ENCODE measurements at regions not wholly inside any gene's neighbourhood (a gene's known extent, or its start where the extent isn't known, plus 50 kb on each side); places are given as distances from the start of the nearest gene placed in this dataset.

DNA sequence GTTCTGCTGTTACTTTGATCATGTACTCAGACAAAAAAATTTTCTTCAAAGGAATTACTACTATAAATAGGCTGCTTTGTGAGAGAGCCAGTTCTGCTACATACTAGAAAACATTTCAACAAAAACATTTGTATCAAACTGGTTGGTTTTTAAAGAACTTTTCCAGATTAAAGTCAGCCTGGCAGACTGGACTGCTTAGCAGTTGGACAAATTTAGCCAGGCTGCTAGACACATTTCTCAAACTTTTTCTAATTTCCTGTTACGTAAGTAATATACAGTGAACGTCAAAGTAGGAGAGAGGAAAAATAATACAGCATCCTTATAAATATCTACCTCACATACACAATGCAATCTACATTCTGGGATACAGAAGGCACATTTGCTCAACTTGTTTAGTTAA, 109.5 kb downstream of the SP3 start:
- Histone ChIP-seq H3K27me3 (replicated peaks; ENCODE audit: control insufficient read depth, insufficient read depth, low read length) (no peaks in the 10 kb centered on the region; the same call in 1 of the 2 replicates), H3K36me3 (ENCODE audit: control insufficient read depth, insufficient read depth, low read length) (no peaks in the 10 kb centered on the region), H3K4me3 (replicated peaks; ENCODE audit: low read depth, low read length) (no peak overlapping the region)
- DNase-seq (ENCODE audit: extremely low read depth, insufficient read length): no peak
- TF ChIP-seq, protein P1, sequence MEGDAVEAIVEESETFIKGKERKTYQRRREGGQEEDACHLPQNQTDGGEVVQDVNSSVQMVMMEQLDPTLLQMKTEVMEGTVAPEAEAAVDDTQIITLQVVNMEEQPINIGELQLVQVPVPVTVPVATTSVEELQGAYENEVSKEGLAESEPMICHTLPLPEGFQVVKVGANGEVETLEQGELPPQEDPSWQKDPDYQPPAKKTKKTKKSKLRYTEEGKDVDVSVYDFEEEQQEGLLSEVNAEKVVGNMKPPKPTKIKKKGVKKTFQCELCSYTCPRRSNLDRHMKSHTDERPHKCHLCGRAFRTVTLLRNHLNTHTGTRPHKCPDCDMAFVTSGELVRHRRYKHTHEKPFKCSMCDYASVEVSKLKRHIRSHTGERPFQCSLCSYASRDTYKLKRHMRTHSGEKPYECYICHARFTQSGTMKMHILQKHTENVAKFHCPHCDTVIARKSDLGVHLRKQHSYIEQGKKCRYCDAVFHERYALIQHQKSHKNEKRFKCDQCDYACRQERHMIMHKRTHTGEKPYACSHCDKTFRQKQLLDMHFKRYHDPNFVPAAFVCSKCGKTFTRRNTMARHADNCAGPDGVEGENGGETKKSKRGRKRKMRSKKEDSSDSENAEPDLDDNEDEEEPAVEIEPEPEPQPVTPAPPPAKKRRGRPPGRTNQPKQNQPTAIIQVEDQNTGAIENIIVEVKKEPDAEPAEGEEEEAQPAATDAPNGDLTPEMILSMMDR (IDR thresholded peaks at IDR 0.05; ENCODE audit: insufficient read depth, low read length, poor library complexity, severe bottlenecking): no peak

All from GM06990 (cell line).